Activated CD4-positive, alpha-beta memory T cell treated with anti-CD3 and anti-CD28 coated beads, Interleukin-2, amount 10 ng/mL, durations not matched to agents 7 days and 5 days (primary cell): ENCODE measurements at regions not wholly inside any gene's neighbourhood (a gene's known extent, or its start where the extent isn't known, plus 50 kb on each side); places are given as distances from the start of the nearest gene placed in this dataset.

Source experiments
- CTCF ChIA-PET: fragments of 350-600 bp; sonication (Branson Sonifier 250); formaldehyde crosslinking; loops from one replicate; lab custom pipeline; 2021; ENCODE audit warnings: antibody characterized with exemption, inconsistent platforms; lab: Charles Lee
- POLR2A ChIA-PET: fragments of 350-600 bp; sonication (Branson Sonifier 250); formaldehyde crosslinking; loops from one replicate; lab custom pipeline; 2021; ENCODE audit warnings: antibody characterized with exemption; lab: Charles Lee
- DNase-seq: peaks from one replicate; pipeline ENCODE4 v3.0.0-alpha.2; 2020
- H3K27ac Mint-ChIP-seq: one replicate; pipeline ENCODE4 v1.8.0; 2021; ENCODE audit warnings: mild to moderate bottlenecking, mixed read lengths
- H3K27me3 Mint-ChIP-seq: one replicate; pipeline ENCODE4 v1.8.0; 2021; ENCODE audit warnings: mixed read lengths
- H3K36me3 Mint-ChIP-seq: one replicate; pipeline ENCODE4 v1.8.0; 2021; ENCODE audit warnings: low read depth, mixed read lengths
- H3K4me1 Mint-ChIP-seq: one replicate; pipeline ENCODE4 v1.8.0; 2021; ENCODE audit warnings: mixed read lengths
- H3K4me3 Mint-ChIP-seq: one replicate; pipeline ENCODE4 v1.8.0; 2021; ENCODE audit warnings: mild to moderate bottlenecking, mixed read lengths
- H3K9me3 Mint-ChIP-seq: one replicate; pipeline ENCODE4 v1.8.0; 2021; ENCODE audit warnings: mixed read lengths

DNA sequence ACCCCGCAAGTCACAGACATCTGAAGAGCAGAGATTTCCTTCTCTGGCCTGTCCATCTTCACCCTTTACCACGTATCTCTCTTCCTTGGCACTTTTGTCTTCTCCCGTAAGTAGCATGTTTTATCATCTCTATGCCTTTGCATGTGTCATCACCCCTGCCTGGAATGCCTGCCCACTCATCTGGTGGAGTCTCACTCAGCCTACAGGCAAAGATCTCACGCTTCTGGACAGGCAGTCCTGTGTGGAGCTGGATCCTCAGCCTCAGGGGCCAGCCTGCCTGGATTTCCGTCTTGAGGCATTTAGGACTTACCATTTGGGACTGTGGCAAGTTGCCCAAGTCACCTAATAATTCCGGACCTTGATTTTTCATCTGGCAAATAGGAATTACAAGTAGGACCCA is 114.3 kb upstream of the CACNA2D3 start:
- DNase-seq, result no peak
- Mint-ChIP-seq H3K27ac (no peak overlapping the region), H3K36me3 (no peaks in the 10 kb centered on the region), H3K27me3 (no peaks in the 10 kb centered on the region), H3K4me3 (no peak overlapping the region), H3K9me3 (no peaks in the 10 kb centered on the region), H3K4me1 (no peaks in the 10 kb centered on the region)
- POLR2A ChIA-PET, result no interaction called here
- CTCF ChIA-PET, result no interaction called here

DNA sequence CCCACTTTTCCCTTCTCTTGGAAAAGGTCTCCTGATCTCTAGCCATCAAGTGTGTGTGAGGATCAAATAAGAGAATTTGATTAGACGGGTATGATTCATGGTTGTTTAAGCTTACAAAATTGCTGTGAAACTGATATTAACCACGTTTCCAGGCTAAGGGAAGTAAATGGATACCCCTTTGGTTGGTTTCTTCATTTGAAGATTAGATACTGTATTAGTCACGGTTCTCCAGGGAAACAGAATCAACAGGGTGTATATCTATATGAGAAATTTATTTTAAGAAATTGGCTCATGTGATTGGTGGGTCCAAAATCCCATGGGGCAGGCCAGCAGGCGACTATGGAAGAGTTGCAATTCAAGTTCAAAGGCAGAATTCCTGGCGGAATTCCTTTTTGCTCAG is 112.7 kb upstream of the SELENOK start:
- ChIA-PET POLR2A (no interaction called here), CTCF (no interaction called here)
- Mint-ChIP-seq H3K9me3 (no peaks in the 10 kb centered on the region), H3K4me1 (no peaks in the 10 kb centered on the region), H3K36me3 (no peaks in the 10 kb centered on the region), H3K27me3 (no peaks in the 10 kb centered on the region), H3K4me3 (no peak overlapping the region), H3K27ac (no peak overlapping the region)
- no peak for DNase-seq

DNA sequence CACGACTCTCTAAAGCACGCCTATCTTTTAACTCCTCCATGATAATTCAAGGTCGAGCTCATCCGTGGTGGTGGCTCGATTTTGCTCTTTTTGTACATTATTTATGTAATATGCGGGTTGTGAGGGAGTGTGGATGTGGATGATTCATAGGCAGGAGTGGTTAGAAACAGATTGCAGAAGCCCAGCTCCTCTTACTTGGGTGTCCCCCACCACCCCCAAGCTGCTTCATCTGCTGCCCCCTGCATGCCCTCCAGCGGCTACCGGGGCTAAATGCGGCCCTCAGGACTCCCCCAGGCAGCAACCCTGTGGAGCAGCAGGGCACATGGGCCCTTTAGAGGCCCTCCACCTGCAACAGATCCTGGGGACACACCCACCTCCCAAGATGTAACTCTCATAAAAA is 111.5 kb upstream of the SELENOK start:
- ChIA-PET POLR2A (no interaction called here), CTCF (no interaction called here)
- H3K4me1 Mint-ChIP-seq, result no peaks in the 10 kb centered on the region
- no peak overlapping the region for H3K27ac Mint-ChIP-seq
- no peaks in the 10 kb centered on the region for H3K9me3 Mint-ChIP-seq
- H3K4me3 Mint-ChIP-seq, result no peak overlapping the region
- no peaks in the 10 kb centered on the region for H3K27me3 Mint-ChIP-seq
- no peak for DNase-seq
- no peaks in the 10 kb centered on the region for H3K36me3 Mint-ChIP-seq

GRCh38 chr3:53999725-54000124 is 108.1 kb upstream of the SELENOK start:
- CTCF ChIA-PET, result interaction anchor here (0.8 kb wide), 1 partner anchor 61 kb away, joined by 3 read pairs; no protein-coding TSS in a partner anchor
- H3K27ac Mint-ChIP-seq, result no peak overlapping the region
- H3K36me3 Mint-ChIP-seq, result no peaks in the 10 kb centered on the region
- peaks cover 1% of the 10 kb centered on the region for H3K27me3 Mint-ChIP-seq
- no peaks in the 10 kb centered on the region for H3K9me3 Mint-ChIP-seq
- H3K4me1 Mint-ChIP-seq, result no peaks in the 10 kb centered on the region
- H3K4me3 Mint-ChIP-seq, result no peak overlapping the region
- DNase-seq, result no peak
- POLR2A ChIA-PET, result no interaction called here

DNA sequence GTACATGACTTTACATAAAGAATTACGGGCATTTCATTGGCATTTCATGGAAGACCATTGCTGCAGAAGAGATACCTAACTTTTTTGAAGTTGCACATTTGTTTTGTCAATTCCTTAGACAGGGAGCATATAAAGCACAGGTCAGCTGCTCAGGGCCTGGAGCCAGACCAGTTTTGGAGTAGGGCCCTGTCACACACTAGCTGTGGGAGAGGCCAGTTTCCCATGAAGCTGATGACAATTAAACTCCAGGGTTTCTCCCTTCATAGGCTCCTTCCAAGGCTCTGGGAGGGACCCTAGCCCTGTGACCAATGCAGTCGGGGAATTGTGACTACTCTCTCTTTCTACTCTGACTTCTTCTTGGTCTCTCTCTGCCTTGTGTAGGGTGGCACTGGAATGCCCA is 107.3 kb upstream of the SELENOK start:
- no peak for DNase-seq
- no peak overlapping the region for H3K4me3 Mint-ChIP-seq
- H3K27me3 Mint-ChIP-seq, result peaks cover 1% of the 10 kb centered on the region
- ChIA-PET CTCF (interaction anchor here (0.8 kb wide), 1 partner anchor 60 kb away, joined by 3 read pairs; no protein-coding TSS in a partner anchor), POLR2A (no interaction called here)
- no peaks in the 10 kb centered on the region for H3K4me1 Mint-ChIP-seq
- H3K36me3 Mint-ChIP-seq, result no peaks in the 10 kb centered on the region
- no peaks in the 10 kb centered on the region for H3K9me3 Mint-ChIP-seq
- H3K27ac Mint-ChIP-seq, result no peak overlapping the region

GRCh38 chr3:53997476-53997875 is 105.8 kb upstream of the SELENOK start:
- H3K36me3 Mint-ChIP-seq, result no peaks in the 10 kb centered on the region
- CTCF ChIA-PET, result no interaction called here

DNA sequence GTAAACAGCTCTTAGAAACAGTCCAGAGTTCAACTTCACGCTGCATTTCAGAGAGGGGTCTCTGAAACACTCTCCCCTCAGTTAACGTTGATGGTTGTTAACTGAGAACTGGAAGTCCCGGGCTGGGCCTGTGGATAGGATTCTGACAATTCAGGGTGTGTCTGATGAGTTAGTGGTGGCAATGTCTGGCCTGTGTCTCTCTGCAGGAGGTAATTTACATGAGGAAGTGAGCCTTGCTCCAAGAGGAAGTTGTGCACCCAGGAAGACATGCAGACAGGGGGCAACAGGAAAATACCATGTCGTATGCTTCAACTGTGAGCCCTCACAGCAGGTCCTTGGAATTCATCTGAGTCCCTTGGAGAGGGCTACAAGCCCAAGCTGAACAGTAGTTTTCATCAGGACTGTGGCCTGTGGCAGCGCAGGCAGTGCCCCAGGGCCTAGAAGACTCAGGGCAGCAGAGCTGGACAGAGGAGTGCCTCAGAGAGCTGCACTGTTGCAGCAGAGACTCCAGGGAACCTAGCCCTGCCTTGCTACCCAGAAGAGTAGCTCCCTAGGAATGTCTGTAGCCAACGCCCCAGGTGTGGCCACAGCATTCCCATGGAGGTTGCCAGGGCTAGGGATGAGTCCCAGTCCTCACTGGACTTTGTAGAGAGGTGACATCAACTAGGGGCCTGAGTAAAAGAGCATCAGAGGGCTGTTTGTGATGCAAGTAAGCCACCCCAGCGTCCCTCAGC is 104.6 kb upstream of the SELENOK start:
- no peak overlapping the region for H3K4me3 Mint-ChIP-seq
- no peaks in the 10 kb centered on the region for H3K4me1 Mint-ChIP-seq
- no peak overlapping the region for H3K27ac Mint-ChIP-seq

More at GRCh38 chr3:53997476-53997875, 105.8 kb upstream of the SELENOK start:
- POLR2A ChIA-PET, result no interaction called here
- peaks cover 1% of the 10 kb centered on the region for H3K27me3 Mint-ChIP-seq
- no peaks in the 10 kb centered on the region for H3K9me3 Mint-ChIP-seq
- no peak overlapping the region for H3K4me3 Mint-ChIP-seq
- DNase-seq, result no peak
- H3K27ac Mint-ChIP-seq, result no peak overlapping the region
- no peaks in the 10 kb centered on the region for H3K4me1 Mint-ChIP-seq

GRCh38 chr3:53994986-53995603 is 103.4 kb upstream of the SELENOK start:
- Mint-ChIP-seq H3K27ac (no peak overlapping the region), H3K9me3 (no peaks in the 10 kb centered on the region), H3K36me3 (no peaks in the 10 kb centered on the region), H3K4me1 (no peaks in the 10 kb centered on the region), H3K4me3 (no peak overlapping the region), H3K27me3 (peaks cover 1% of the 10 kb centered on the region)
- ChIA-PET CTCF (no interaction called here), POLR2A (no interaction called here)
- DNase-seq, result no peak

More for the DNA sequence above, 104.6 kb upstream of the SELENOK start:
- ChIA-PET POLR2A (no interaction called here), CTCF (no interaction called here)
- Mint-ChIP-seq H3K27me3 (peaks cover 1% of the 10 kb centered on the region), H3K9me3 (no peaks in the 10 kb centered on the region), H3K36me3 (no peaks in the 10 kb centered on the region)
- no peak for DNase-seq

DNA sequence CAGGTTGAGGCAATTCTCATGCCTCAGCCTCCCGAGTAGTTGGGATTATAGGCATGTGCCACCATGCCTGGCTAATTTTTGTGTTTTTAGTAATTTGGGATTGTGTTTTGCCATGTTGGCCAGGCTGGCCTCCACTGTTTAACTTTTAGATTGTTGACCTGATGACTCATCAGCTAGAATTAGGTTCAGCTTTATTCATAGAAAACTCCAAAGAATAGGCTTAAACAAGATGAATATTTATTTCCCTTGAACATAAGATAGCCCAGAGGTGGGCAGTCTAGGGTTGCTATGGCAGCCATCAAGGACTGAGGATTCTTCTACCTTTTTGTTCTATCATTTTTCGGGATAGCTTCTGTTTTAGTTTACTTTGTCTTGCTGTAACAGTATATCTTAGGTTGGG is 99.6 kb upstream of the SELENOK start:
- Mint-ChIP-seq H3K36me3 (no peaks in the 10 kb centered on the region), H3K9me3 (no peaks in the 10 kb centered on the region), H3K27me3 (peaks cover 2% of the 10 kb centered on the region), H3K4me1 (no peaks in the 10 kb centered on the region), H3K4me3 (no peak overlapping the region), H3K27ac (no peak overlapping the region)
- DNase-seq, result no peak
- ChIA-PET CTCF (no interaction called here), POLR2A (no interaction called here)

- ChIA-PET CTCF (no interaction called here), POLR2A (no interaction called here)
- Mint-ChIP-seq H3K27me3 (peaks cover 2% of the 10 kb centered on the region), H3K4me3 (no peak overlapping the region), H3K9me3 (no peaks in the 10 kb centered on the region), H3K27ac (no peak overlapping the region), H3K36me3 (no peaks in the 10 kb centered on the region), H3K4me1 (no peaks in the 10 kb centered on the region)
- DNase-seq, result no peak
Measured at GRCh38 chr3:53989946-53990345, 98.3 kb upstream of the SELENOK start.

- no peaks in the 10 kb centered on the region for H3K36me3 Mint-ChIP-seq
- ChIA-PET CTCF (no interaction called here), POLR2A (no interaction called here)
- H3K27me3 Mint-ChIP-seq, result peaks cover 2% of the 10 kb centered on the region
- H3K27ac Mint-ChIP-seq, result no peak overlapping the region
- H3K9me3 Mint-ChIP-seq, result no peaks in the 10 kb centered on the region
- DNase-seq, result no peak
- H3K4me1 Mint-ChIP-seq, result no peaks in the 10 kb centered on the region
- no peak overlapping the region for H3K4me3 Mint-ChIP-seq
Measured at GRCh38 chr3:53989451-53989850, 97.8 kb upstream of the SELENOK start.

- H3K4me1 Mint-ChIP-seq, result no peaks in the 10 kb centered on the region
- no peaks in the 10 kb centered on the region for H3K27me3 Mint-ChIP-seq
- H3K9me3 Mint-ChIP-seq, result peaks cover 15% of the 10 kb centered on the region
- H3K27ac Mint-ChIP-seq, result no peak overlapping the region
- ChIA-PET POLR2A (no interaction called here), CTCF (no interaction called here)
- no peak overlapping the region for H3K4me3 Mint-ChIP-seq
- peaks cover 2% of the 10 kb centered on the region for H3K36me3 Mint-ChIP-seq
- DNase-seq, result no peak
Measured at GRCh38 chr3:53978386-53978785, 86.7 kb upstream of the SELENOK start.

DNA sequence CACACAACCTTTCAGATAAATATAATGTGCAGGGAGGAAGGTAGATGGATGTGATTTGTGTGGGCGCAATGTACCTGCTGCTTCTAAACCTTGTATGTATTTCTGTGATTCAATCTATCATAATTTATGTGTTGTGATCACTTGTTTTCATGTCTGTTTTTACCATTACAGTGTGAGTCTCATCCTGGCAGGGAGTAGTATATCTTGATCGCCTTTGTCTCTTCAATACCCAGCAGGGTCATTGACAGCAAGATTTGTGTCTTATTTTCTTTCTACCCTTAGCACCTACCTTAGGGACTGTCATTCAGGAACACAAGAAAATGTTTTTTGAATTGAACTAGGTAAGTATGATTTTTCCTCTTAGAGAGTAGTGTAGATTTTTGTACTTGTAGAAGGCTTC is 83.7 kb upstream of the SELENOK start:
- ChIA-PET CTCF (no interaction called here), POLR2A (no interaction called here)
- no peak overlapping the region for H3K4me3 Mint-ChIP-seq
- H3K36me3 Mint-ChIP-seq, result peaks cover 2% of the 10 kb centered on the region
- H3K27ac Mint-ChIP-seq, result no peak overlapping the region
- H3K4me1 Mint-ChIP-seq, result no peaks in the 10 kb centered on the region
- peaks cover 19% of the 10 kb centered on the region for H3K9me3 Mint-ChIP-seq
- H3K27me3 Mint-ChIP-seq, result no peaks in the 10 kb centered on the region
- DNase-seq, result no peak

GRCh38 chr3:53974324-53974723 is 82.7 kb upstream of the SELENOK start:
- H3K27ac Mint-ChIP-seq, result no peak overlapping the region
- ChIA-PET POLR2A (no interaction called here), CTCF (no interaction called here)
- no peaks in the 10 kb centered on the region for H3K4me1 Mint-ChIP-seq
- H3K4me3 Mint-ChIP-seq, result no peak overlapping the region
- DNase-seq, result no peak
- H3K36me3 Mint-ChIP-seq, result peaks cover 2% of the 10 kb centered on the region
- peaks cover 19% of the 10 kb centered on the region for H3K9me3 Mint-ChIP-seq
- no peaks in the 10 kb centered on the region for H3K27me3 Mint-ChIP-seq
